Activated CD4-positive, alpha-beta T cell treated with anti-CD3 and anti-CD28 coated beads, Interleukin-2, amount 50 U/mL, for 4 hours (primary cell): ENCODE measurements at regions not wholly inside any gene's neighbourhood (a gene's known extent, or its start where the extent isn't known, plus 50 kb on each side); places are given as distances from the start of the nearest gene placed in this dataset.
"Not testable (repeated sequence)": the region's sequence is repeated elsewhere in the genome, so short reads cannot be mapped to it uniquely, and the experiment has no call there.

Experiments
- DNase-seq, 2 experiments: peaks; one replicate each; pipeline ENCODE4 v3.0.0-alpha.2; 2020

- DNase-seq, result no peak
Observed at GRCh38 chr4:131595140-131595539, 1554.0 kb upstream of the PCDH10 start.

GRCh38 chr4:131603705-131604104, 1545.4 kb upstream of the PCDH10 start:
- no peak for DNase-seq

GRCh38 chr4:131609039-131609438, 1540.1 kb upstream of the PCDH10 start:
- DNase-seq, result no peak

- DNase-seq, result not testable (repeated sequence)
Observed at GRCh38 chr4:131610517-131610916, 1538.6 kb upstream of the PCDH10 start.

- DNase-seq, result no peak
Observed at GRCh38 chr4:131613086-131613823, 1535.8 kb upstream of the PCDH10 start.

- DNase-seq, result no peak
Observed at GRCh38 chr4:131613824-131614216, 1535.3 kb upstream of the PCDH10 start.

- DNase-seq, result no peak
Observed at GRCh38 chr4:131632877-131633276, 1516.2 kb upstream of the PCDH10 start.

- DNase-seq, result no peak
Observed at GRCh38 chr4:131635191-131635590, 1513.9 kb upstream of the PCDH10 start.

- DNase-seq, result no peak
Observed at GRCh38 chr4:131638781-131639180, 1510.3 kb upstream of the PCDH10 start.

GRCh38 chr4:131644619-131645018, 1504.5 kb upstream of the PCDH10 start:
- DNase-seq, result no peak

- no peak for DNase-seq
Observed at GRCh38 chr4:131649227-131649626, 1499.9 kb upstream of the PCDH10 start.

GRCh38 chr4:131650951-131651350, 1498.1 kb upstream of the PCDH10 start:
- no peak for DNase-seq

GRCh38 chr4:131683314-131683713, 1465.8 kb upstream of the PCDH10 start:
- DNase-seq, result not testable (repeated sequence)

- DNase-seq, result no peak
Observed at GRCh38 chr4:131721883-131722282, 1427.2 kb upstream of the PCDH10 start.

GRCh38 chr4:131723069-131723468, 1426.0 kb upstream of the PCDH10 start:
- DNase-seq, result not testable (repeated sequence)

GRCh38 chr4:131724847-131725246, 1424.2 kb upstream of the PCDH10 start:
- DNase-seq, result not testable (repeated sequence)

GRCh38 chr4:131725521-131725920, 1423.6 kb upstream of the PCDH10 start:
- not testable (repeated sequence) for DNase-seq

- not testable (repeated sequence) for DNase-seq
Observed at GRCh38 chr4:131726940-131727339, 1422.2 kb upstream of the PCDH10 start.

GRCh38 chr4:131727418-131727817, 1421.7 kb upstream of the PCDH10 start:
- not testable (repeated sequence) for DNase-seq

- DNase-seq, result not testable (repeated sequence)
Observed at GRCh38 chr4:131729205-131729604, 1419.9 kb upstream of the PCDH10 start.

- not testable (repeated sequence) for DNase-seq
Observed at GRCh38 chr4:131729716-131730398, 1419.2 kb upstream of the PCDH10 start.

GRCh38 chr4:131730574-131730973, 1418.5 kb upstream of the PCDH10 start:
- not testable (repeated sequence) for DNase-seq

GRCh38 chr4:131732034-131732630, 1417.0 kb upstream of the PCDH10 start:
- not testable (repeated sequence) for DNase-seq

- DNase-seq, result not testable (repeated sequence)
Observed at GRCh38 chr4:131734321-131734720, 1414.8 kb upstream of the PCDH10 start.
